NB4 (cell line): ENCODE measurements at regions not wholly inside any gene's neighbourhood (a gene's known extent, or its start where the extent isn't known, plus 50 kb on each side); places are given as distances from the start of the nearest gene placed in this dataset.
"Not testable (repeated sequence)": the region's sequence is repeated elsewhere in the genome, so short reads cannot be mapped to it uniquely, and the experiment has no call there.

Experiments used
- DNase-seq: peaks from one replicate; pipeline ENCODE4 v3.0.0; 2010; ENCODE audit warnings: low read depth
- H3K4me3 ChIP-seq: one replicate; pipeline ENCODE4 v1.5.1; 2011; ENCODE audit warnings: mild to moderate bottlenecking, low read depth, low read length, moderate library complexity
- MYC ChIP-seq: IDR thresholded peaks from 2 replicates; pipeline ENCODE4 v1.6.1; 2011; ENCODE audit warnings: low read depth, low read length
- POLR2A ChIP-seq: IDR thresholded peaks from 2 replicates; pipeline ENCODE4 v1.6.1; 2011; ENCODE audit warnings: mild to moderate bottlenecking; ENCODE audit not compliant: insufficient read length; ENCODE audit errors: extremely low read depth
- TF ChIP-seq, protein P1 (sequence below): IDR thresholded peaks from one replicate; pipeline ENCODE4 v1.5.1; 2012; ENCODE audit warnings: low read depth, low read length
- TF ChIP-seq, protein P2 (sequence below): IDR thresholded peaks from 2 replicates; pipeline ENCODE4 v1.6.1; 2011; ENCODE audit warnings: low read depth, low read length

DNA sequence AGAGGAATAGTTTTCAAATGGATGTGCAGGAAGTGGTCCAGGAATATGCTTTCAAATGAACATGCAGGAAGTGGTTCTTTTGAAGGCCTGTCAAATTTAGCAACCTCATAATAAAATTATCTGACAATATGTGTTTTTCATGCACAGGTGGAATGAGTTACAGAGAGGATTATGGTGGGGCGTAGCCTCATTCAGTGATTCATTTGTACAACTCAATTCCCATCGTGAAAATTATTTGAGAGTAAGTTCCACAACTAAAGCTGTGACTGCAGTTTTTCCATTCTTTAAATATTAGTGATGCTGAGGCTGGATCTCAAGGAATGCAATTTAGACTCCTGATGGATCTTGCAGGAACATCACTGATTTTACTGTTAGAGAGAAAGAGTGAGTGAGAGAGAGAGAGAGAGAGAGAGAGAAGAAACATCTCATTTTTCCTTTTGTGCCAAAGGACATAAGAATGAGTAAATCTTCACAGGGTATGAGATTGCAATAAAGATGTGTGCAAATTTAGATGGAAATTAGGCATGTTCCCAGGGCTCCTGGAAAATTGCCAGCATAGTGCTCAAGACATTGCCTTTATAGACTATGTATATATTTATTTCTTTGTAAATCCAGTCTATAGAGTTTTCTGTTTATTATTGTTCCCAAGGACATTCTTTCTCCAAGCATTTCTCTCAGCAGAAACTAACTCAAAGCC lies 394.9 kb upstream of the ZEB2 start:
- DNase-seq: no peak
- H3K4me3 ChIP-seq: no peak overlapping the region
- TF ChIP-seq, protein P1, sequence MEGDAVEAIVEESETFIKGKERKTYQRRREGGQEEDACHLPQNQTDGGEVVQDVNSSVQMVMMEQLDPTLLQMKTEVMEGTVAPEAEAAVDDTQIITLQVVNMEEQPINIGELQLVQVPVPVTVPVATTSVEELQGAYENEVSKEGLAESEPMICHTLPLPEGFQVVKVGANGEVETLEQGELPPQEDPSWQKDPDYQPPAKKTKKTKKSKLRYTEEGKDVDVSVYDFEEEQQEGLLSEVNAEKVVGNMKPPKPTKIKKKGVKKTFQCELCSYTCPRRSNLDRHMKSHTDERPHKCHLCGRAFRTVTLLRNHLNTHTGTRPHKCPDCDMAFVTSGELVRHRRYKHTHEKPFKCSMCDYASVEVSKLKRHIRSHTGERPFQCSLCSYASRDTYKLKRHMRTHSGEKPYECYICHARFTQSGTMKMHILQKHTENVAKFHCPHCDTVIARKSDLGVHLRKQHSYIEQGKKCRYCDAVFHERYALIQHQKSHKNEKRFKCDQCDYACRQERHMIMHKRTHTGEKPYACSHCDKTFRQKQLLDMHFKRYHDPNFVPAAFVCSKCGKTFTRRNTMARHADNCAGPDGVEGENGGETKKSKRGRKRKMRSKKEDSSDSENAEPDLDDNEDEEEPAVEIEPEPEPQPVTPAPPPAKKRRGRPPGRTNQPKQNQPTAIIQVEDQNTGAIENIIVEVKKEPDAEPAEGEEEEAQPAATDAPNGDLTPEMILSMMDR: no peak
- TF ChIP-seq, protein P2, sequence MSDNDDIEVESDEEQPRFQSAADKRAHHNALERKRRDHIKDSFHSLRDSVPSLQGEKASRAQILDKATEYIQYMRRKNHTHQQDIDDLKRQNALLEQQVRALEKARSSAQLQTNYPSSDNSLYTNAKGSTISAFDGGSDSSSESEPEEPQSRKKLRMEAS: no peak
- TF ChIP-seq POLR2A (no peak), MYC (no peak)

DNA sequence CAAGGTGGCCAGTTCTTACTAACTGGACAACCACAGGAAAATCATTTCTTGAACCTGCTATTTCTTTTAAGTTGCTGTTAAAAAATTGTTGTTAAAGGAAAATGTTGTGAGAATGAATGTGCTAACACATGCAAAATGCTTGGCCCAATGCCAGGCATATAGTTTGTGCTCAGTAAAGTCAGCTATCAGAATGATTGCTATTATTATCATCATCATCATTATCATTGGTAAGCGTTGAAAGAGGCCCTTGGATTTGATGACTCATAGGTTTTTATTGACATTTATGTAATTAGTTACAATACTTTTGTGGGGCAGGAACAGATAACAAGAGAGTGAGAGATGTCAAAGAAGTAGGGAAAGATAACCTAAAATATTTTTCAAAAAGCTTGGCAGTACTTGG lies 394.2 kb upstream of the ZEB2 start:
- TF ChIP-seq MYC (no peak), POLR2A (no peak)
- TF ChIP-seq, protein P1: no peak
- TF ChIP-seq, protein P2: no peak
- no peak for DNase-seq
- no peak overlapping the region for H3K4me3 ChIP-seq

DNA sequence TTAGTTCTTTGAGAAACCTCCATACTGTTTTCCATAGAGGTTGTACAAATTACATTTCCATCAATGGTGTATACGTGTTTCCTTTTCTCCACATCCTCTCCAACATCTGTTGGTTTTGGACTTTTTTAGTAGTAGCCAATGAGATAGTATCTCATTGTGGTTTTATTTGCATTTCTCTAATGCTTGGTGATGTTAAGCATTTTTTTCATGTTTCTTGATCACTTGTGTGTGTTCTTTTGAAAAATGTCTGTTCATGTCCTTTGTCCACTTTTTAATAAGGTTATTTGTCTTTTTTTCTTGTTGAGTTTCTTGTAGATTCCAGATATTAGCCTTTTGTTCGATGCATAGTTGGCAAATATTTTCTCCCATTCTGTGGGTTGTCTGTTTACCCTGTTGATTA lies 392.3 kb upstream of the ZEB2 start:
- no peak overlapping the region for H3K4me3 ChIP-seq
- DNase-seq: no peak
- TF ChIP-seq, protein P1: no peak

DNA sequence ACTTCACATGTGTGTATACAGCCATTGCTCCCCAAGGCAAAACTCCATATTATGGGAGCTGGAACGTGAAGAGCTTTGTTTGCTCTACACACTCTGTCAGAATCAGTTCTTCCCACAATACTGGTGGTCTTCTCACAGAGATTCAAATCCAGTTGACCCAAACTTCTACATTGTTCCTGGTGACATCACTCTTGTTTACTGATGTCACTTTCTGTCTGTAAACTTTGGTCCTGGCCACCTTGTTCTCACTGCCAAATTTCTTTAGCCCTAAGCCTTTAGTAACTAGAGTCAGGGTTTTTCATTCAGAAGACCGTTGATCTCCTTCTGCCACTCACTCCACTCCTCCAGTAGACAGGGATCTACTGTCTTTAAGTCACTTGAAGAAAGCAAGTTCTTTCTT lies 386.0 kb upstream of the ZEB2 start:
- H3K4me3 ChIP-seq: no peak overlapping the region
- TF ChIP-seq, protein P2: no peak
- TF ChIP-seq, protein P1: no peak
- no peak for TF ChIP-seq MYC
- TF ChIP-seq POLR2A: no peak

DNA sequence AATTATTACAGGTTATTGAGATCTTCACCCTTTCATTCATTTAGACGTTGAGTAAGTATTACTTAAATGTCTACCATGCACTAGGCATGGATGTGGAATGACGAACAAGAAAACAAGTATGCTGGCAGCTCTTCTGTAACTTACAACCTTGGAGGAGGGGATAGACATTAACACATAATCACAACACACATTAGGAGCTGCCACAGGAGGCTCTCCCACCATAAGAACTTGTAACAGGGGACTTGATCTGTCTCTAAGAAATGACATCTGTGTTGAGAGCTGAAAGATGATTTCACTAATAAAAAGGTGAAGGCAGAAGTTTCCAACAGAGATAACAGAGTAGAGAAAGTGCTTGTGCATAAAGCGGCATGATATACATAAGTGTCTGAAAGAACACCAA lies 384.7 kb upstream of the ZEB2 start:
- no peak for DNase-seq
- H3K4me3 ChIP-seq: no peak overlapping the region
- TF ChIP-seq MYC: no peak
- no peak for TF ChIP-seq POLR2A
- TF ChIP-seq, protein P1: no peak
- TF ChIP-seq, protein P2: no peak

More for the DNA sequence above, 386.0 kb upstream of the ZEB2 start:
- DNase-seq: no peak

DNA sequence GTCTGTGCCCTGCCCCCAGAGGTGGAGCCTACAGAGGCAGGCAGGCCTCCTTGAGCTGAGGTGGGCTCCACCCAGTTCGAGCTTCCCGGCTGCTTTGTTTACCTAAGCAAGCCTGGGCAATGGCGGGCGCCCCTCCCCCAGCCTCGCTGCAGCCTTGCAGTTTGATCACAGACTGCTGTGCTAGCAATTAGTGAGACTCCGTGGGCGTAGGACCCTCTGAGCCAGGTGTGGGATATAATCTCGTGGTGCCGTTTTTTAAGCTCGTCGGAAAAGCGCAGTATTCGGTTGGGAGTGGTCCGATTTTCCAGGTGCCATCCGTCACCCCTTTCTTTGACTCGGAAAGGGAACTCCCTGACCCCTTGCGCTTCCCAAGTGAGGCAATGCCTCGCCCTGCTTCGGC lies 383.1 kb upstream of the ZEB2 start:
- H3K4me3 ChIP-seq: not testable (repeated sequence)

DNA sequence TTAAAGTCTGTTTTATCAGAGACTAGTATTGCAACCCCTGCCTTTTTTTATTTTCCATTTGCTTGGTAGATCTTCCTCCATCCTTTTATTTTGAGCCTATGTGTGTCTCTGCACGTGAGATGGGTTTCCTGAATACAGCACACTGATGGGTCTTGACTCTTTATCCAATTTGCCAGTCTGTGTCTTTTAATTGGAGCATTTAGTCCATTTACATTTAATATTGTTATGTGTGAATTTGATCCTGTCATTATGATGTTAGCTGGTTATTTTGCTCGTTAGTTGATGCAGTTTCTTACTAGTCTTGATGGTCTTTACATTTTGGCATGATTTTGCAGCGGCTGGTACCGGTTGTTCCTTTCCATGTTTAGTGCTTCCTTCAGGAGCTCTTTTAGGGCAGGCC lies 381.5 kb upstream of the ZEB2 start:
- H3K4me3 ChIP-seq, DNase-seq: not testable (repeated sequence)

More for the DNA sequence above, 383.1 kb upstream of the ZEB2 start:
- DNase-seq: not testable (repeated sequence)
